Fibroblast of skin of back (primary cell): ENCODE measurements at regions not wholly inside any gene's neighbourhood (a gene's known extent, or its start where the extent isn't known, plus 50 kb on each side); places are given as distances from the start of the nearest gene placed in this dataset.

Experiments used
- DNase-seq: peaks from one replicate; pipeline ENCODE4 v3.0.0-alpha.2; 2013

DNA sequence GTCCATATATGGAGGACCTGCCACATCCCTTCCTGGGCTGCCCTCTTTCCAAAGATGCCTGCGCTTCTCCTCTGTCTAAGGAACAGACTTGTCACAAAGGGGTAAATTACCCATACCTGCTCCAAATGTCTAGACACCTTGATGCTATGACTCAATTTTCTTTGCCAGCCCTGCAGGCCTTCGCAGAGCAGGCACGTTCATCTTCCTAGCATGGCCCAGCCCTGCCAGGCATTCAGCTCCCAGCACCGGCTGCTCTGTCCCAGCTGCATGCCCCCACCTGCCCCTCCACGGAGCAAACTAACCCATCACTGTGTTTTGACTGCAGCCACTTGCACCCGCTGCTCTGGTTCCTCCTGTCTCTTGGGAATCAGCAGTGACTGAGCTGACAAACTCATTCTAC, 526.1 kb downstream of the MIAT start:
- DNase-seq: no peak

DNA sequence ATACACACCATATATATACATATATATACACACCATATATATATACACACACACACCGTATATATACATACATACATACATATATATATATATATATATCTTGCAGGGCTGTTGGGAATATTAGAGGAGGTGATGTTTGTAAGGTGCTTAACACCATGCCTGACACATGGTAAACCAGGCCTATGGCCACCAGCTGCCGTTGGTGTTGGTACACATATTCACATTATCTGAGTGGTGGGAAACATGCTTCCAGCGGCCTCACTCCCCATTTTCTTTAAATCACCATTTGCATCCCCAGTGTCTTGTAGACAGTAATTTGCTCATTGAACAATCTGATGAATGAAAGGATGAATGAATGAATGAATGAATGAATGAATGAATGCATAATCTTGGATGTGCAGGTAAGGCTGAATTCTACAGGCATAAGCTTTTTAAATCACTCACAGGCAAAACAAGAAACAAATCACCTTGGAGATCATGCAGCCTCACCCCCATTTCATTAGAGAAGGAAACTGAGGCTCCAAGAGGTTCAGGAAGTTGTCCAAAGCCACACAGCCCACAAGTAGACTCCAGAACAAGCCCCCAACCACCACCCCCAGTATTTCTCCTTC, 527.8 kb downstream of the MIAT start:
- DNase-seq: no peak

DNA sequence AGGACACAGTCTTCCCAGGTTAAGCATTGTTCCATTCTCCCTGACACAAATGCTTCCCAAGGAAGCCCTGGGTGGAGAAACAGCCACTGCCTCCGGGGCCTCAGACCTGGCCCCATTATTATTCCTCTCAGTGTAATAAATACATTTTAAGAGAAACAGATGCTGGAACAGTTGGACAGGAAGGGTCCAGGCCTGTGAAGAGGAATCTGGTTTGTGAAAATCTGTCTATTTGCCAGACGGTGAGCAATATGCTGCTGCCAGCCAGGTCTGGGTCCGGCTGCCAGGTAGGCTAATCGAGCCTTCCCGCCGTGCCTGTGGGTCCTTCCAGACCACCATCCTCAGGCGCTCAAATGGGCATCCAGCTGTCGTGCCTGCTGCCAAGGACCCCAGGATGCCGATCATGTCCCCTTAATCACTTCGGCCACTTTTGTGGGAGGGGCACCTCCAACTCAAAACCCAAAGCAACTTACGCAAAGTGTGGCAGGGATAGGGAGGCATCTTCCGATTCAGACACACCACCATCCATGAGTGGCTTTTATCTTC, 528.4 kb downstream of the MIAT start:
- no peak for DNase-seq

DNA sequence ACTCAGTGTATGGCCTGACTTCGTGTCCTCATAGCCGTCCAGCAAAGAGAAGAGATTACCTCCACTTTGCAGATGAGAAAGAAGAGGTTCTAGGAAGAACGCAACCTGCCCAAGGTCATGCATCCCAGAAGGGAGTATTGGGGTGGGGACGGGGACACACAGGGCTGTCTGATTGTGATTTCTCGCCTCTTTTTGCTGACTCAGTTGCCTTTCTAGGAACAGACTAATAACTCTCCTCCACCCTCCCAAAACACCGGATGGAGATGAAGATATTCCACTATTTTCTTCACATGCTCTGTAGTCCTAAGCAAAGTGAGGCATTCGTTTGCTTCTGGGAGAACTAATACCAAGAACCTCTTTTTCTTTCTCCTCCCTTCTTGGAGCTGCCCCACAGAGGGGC, 529.3 kb downstream of the MIAT start:
- DNase-seq: no peak

DNA sequence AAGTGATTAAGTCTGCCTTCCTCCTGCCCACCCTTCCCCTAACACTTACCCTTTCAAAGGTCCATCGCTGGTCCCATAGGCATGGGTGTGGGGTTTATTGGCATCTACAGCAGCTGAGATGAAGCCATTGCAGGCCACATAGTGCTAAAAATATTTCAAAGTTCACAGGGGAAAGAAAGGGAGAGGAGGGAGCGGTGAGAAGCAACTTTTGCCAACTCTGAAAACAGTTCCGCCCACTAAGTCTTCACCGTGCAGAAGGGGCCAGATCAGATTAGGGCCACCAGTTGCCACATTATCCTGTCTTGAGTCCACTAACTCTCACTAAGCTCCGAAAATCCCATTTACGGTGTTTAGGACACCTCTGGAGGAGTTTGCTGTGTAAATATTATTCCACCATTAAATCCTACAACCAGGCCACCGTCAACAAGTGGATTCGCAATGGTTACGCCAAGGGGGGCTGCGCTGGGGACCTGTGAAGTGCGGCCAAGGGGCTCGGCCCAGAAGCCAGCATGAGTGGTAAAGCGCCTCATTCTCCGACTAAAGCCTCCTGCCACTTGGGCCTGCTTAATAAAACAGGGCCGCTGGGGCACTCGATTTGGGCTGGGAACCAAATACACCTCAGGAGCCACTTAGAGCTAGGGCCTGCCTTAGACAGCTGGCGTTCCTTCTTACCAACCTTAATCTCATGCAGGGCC, 534.9 kb downstream of the MIAT start:
- DNase-seq: peak; percentile 49

DNA sequence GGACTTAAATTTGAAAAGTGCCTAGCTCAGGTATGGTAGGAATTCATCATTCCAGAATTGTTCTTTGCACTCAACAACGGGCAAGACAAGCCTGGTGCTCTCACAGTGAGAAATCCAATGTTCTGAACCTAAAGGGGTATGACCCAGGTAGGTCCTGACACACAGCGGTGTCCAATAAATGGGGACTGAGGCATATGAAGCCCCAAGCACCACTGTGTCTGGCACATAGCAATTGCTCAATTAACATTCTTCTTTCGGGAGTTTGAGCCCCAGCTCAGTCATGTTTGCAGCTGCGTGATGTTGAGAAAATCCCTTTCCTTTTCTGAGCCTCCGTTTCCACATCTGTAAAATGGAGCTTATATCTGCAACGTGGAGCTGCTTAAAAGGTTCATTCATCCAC, 535.8 kb downstream of the MIAT start:
- no peak for DNase-seq

DNA sequence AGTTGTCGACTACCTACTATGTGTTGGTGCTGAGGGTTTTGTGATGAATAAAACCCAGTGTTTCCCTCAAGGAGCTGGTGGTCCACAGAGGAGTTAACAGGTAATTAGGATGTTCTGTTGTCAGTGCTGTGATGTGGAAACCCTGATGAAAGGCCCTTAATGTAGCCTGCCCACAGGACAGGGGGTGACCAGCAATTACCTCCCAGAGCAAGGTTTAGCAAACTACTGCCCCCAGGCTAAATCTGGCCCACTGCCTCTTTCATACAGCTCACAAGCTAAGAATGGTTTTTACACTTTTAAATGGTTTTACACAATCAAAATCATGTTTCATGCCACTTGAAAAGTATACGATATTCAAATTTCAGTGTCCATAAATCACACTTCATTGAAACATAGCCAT, 536.2 kb downstream of the MIAT start:
- no peak for DNase-seq

DNA sequence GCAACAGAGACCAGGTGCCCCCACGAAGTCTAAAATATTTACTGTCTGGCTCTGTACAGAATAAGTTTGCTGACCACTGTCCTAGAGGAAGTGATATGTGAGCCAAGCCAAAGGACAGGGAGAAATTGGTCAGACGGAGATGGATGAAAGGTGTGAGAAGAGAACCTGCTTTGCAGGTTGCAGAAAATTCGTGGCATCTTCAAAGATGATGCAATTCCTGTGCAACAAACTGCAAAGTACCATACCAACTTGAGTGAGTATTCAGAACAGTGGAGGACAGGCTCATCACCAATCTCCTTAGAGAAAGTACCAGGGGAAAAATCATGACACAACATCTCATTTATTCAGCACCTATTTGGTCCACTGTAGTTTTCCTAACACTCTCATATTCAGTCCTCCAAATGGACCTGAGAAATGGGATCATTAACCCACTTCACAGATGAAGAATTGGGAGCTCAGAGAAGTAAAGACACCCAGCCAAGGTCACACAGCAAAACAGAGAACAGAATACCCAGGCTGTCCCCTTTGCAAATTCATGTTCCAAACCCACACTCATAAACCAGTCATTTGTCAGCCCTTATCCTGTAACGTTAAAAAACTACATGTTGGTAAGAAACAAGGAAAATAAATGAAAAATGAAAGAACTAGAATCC, 536.8 kb downstream of the MIAT start:
- DNase-seq: no peak

DNA sequence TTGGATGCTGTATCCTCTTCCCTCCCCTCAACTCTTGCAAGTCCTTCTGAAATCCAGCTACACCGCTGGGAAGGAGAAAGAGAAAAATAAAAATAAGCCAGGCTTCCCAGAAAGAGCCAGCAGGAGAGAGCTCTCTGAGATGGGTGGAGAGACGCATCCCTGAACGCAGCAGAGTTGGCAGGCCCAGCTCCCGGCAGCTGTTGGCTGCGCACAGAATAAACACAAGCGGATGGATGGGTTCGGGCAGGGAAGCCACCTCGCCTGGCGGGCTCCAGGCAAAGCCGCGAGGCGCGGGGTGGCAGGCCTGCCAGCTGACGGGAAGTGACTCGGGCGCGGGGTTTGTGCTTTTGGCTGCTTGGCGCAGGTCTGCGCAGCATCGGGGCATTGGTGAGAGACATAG, 537.7 kb downstream of the MIAT start:
- no peak for DNase-seq

DNA sequence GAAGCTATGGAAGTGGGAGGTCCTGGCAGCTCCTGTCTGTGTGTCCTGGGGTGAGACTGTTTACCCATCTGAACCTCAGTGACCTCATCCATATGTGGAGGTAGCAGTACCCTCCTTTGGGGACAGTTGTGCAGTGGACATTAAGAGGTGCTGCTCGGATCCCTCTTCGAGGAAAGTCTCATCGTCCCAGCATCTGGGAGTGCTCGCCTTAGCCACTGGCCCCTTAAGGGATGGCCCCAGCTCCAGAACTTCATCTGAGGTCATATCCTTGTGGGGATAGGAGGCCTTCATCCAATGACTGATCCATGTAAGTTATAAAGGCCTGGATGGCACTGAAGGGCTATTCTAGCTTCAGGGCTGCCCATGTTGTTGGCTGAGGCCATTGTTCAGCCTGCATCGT, 538.1 kb downstream of the MIAT start:
- no peak for DNase-seq

DNA sequence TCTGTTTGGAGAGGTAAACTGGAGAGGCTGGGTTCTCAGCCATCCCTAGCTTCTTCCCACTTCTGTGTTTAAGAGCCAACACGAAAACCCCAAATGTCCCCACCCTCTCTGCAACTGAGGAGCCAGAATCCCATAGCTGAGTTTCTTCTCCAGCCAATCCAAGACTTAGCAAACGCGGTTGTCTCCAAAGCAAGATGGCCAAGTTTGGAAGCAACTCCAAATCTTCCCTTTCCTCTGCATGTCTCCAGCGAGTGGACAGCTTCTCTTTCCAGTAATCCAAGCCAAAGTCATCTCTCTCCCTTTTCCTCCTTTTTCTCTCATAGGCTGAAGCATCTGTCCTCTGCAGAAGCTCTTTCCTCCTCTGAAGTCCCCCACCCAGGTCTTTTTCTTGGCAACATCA, 539.2 kb downstream of the MIAT start:
- no peak for DNase-seq

DNA sequence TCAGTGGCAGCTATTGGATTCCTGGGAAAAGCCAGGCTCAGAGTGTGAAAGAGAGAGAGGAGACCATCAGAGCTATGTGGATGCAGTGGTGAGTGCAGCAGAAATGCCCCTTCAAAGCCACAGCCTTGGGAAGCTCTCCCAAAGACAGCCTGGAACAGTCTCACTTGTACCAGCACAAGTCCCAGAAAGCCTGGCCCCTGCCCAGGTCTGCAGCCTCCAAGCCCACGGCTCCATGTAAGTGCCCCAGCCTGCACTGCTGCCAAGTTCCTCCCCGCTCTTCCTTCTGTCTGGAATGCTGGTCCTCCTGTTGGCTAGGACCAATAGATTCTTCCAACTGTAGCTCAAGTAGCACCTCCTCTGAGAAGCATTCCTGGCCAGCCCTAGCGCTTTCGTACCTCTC, 539.7 kb downstream of the MIAT start:
- DNase-seq: no peak

DNA sequence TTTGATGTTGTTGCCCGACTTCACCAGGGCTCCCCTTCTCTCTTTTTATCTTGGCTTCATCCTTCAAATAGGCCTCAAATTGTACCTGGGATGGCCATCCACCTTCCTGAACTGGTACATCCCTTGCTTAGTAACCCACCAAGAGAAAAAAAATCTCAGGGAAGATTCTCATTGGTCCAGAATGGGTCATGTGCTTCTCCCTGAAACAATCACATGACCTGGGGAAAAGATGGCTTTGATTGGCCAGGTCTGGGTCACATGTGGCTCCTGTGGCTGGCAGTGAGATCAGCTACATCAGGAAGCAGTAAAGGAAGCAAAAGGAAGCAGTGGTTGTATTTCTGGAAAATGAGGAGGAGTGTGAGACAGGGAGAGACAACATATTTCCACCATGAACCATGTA, 540.2 kb downstream of the MIAT start:
- no peak for DNase-seq

DNA sequence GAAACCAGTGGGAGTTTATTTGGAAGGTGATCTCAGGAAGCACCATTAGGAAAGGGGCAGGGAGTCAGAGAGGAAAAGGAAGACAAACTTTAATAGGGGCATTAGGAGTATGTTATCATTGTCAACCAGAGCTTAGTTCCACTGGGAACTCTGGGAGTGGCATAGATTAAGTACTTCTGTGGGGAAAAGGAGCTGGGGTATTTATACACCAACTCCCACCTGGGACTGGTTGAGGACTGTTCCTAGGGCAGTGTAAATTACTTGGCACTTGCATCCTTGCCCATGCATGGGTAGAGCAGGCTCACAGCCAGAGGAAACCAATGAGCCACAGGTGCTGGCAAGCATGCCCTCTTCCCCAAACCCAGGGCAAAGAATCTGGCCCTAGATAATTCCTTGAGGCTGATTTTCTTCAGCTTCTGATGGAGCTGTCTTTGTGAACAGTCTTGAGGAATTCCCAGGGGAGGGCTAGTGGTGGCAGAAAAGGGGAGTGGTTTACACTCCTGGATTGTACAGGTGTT, 541.2 kb downstream of the MIAT start:
- no peak for DNase-seq

DNA sequence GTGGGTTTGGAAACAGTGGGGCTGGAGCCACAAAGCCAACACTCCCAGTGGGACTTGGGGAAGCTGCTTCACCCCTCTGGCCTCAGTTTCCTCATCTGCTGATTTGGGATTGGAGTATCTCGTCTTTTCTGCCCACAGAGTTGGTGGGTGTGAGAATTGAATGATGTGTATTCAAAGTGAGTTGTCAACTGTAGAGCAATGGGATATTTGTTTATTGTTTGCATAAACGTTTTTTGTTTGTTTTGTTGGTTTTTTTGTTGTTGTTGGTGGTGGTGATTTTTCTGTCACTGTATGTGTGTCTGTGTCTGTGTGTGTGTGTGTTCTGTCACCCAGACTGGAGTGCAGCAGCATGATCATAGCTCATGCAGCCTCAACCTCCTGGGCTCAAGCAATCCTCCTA, 542.0 kb downstream of the MIAT start:
- no peak for DNase-seq

DNA sequence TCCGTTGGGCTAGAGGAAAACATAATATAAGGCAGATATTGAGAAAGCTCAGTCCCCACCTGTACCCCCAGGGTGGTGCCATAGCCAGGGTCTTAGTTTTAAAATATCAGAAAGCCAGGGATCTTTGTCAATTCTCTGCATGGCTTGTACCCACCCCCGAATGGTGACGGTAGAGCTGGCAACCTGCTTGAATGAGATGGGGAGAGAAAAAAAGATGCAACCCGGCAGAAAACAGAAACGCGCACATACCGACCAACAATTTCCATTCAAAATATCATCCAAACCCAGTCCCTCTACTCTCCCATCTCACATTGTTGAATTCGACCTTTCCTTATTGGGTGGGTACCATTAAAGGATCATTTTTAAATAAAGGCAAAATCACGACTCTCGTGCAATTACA, 543.9 kb downstream of the MIAT start:
- no peak for DNase-seq

DNA sequence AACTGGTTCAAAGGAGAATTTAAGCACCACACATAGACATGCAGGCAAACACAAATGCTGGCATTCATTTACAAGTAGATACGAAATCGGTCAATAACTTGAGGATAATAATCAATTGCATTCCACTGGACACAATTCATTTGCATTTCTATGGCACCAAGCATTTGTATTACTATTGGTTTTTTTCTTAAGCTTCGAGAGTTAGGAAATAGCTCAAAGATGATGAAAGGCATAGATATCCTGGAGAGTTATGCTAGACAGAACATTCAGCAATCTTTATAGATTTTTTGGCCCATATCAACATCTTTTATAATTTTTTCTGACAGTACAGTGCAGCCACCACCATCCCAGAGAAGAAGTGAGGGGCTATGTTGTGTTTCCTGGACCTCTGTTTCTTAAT, 544.4 kb downstream of the MIAT start:
- DNase-seq: no peak

DNA sequence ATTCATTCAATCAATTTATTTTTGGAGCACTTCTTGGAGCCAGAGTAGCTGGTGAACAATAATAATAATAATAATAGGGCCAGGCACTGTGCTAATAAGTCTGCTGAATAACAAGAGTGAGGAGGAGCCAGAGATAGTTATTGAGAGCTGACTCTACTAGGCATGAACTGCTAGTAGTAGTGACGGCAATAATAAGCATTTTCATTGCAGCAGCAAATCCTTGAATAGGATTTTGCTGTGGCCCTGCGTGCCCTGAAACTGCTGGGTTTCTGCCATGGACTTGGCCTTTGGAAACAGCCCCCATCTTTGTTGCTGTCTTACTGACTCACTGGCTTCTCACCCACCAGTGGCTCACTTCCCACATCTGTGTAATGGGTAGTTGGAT, 545.9 kb downstream of the MIAT start:
- no peak for DNase-seq

DNA sequence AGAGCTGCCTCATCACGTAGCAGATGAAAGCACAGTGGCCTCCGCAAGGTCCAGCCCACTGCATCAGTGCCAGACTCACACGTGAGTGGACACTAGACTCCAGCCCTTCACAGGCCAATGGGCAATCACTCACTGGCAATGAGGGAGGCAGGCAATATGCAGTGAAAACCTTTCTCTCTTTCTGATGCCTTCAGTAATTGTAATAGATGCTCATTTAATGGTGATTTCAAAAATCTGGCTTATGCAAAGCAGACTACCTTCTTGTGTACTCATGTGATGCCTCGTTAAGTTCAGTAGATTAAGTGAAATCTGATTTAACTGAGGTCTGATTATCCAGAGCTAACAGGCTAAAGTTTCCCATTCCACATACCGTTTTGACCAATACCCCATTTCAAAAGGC, 546.9 kb downstream of the MIAT start:
- DNase-seq: no peak

DNA sequence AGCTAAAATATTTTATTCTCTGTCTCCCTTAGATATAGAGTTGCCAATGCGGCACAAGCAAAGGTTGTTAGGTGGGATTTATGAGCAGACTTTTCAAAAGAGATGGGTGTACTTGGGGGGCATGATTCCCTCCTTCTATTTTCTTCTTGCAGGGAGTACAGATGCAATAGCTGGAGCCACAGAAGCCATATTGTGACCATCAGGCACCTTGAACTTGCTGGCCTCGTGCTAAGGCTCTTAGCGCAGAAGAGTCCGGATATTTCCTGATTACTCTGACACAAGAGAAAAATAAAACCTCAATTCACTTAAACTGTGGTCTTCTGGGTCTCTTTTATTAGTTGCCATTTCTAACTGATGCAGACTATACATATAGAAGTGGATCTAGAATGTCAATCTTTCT, 547.4 kb downstream of the MIAT start:
- DNase-seq: no peak

DNA sequence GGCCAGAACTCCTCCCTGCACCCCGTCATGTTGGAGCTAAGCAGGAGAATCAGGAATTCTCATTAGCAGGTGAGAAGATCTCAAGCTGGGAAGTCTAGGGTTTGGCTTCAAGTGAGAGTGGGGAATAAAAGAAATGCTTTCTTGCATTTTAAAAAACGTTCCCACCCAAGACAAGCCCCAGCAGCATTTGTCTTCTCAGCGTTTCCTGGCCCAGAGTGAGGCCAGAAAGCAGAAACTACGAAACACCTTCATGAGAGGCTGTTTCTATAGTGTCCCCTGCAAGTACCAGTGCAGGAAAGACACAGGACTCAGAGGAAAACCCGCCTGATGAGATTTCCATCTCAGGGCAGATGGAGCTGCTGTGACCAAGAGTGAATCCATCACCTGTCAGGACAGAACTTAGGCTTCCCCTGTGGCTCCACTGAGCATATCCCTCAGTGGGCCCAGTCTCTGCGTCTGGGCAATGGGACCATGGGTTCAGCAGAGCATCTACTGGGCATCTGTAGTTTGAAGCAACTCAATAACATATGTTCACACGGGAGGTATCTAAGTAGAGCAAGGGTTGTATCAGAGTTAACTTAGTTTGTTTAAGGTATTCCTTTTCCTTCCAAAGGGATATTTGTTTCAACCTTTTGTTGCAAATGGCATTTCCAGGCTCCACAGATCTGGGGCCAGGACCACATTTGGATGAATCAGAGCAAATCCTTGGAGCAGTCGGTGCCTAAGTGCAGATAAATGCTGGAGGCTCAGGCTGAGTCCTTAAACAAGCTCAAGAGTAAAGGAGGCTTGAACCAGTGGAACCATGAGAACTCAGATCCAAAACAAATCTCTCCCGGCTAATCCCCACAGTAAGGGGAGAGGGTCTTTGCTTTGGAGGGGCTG, 548.3 kb downstream of the MIAT start:
- peak; percentile 46 for DNase-seq

DNA sequence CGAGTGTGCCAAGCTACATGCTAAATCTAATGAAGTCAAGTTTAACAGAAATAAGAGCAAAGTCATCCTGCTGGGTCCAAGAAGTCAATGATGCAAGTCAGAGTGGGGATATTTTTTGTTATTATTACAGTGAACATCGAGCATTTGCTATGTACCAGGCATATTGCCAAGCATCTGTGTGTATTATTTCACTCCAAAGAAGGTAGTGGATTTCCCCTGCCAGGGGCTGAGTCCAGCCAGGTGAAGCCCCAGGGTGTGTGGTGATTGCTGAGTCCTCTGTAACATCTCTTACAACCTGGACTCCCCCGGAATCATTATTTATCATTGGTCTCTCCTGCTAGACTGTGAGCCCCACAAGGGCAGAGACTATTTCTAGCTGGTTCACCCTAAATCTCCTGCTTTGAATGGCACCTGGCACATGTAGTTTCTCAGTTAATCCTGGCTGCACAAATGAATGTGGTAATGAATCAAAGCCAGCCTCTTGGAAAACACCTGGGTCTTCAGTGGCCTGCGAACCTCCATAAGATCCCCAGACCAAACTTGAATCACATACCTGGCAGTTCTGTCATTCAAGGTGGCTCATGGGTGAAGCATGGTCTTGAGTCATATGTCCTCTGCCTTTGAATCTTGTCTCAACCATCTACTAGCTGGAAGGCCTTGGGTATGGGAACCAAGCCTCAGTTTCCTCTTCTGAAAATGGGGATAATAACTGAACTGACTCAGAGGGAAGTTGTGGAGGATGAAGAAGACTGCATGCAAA, 549.2 kb downstream of the MIAT start:
- peak; percentile 68 for DNase-seq
